Left cardiac atrium (tissue), 4 donors: ENCODE measurements at regions not wholly inside any gene's neighbourhood (a gene's known extent, or its start where the extent isn't known, plus 50 kb on each side); places are given as distances from the start of the nearest gene placed in this dataset.
A peak's percentile ranks its signal among the peaks of the same experiment; 100 is the strongest.
"Not testable (repeated sequence)": the region's sequence is repeated elsewhere in the genome, so short reads cannot be mapped to it uniquely, and the experiment has no call there.

Experiments
- ATAC-seq, 2 donors: fragments of 200-7000 bp; cut with Tn5 transposase; one replicate each; pipeline ENCODE4 v1.9.1; 2020; ENCODE audit warnings: mild to moderate bottlenecking in 2 of 2, moderate library complexity in 2 of 2
- DNase-seq: peaks from one replicate; pipeline ENCODE4 v3.0.0-alpha.2; 2020
- intact Hi-C, 2 donors: fragments of 100-400 bp; cut with DNase I; formaldehyde crosslinking; loops; one replicate each; pipeline versions ENCODE4 v1.14.1 to v1.15.1; 2022 to 2023
- donor health status: DM: no; HTN: yes; CAD: no.
- donor health status: DM: no; HTN: yes; CAD: no; lungs with severe emphysema.
- donor health status: DM: yes; HTN: yes; CAD: no.
- donor health status: Dilated cardiomyopathy.

DNA sequence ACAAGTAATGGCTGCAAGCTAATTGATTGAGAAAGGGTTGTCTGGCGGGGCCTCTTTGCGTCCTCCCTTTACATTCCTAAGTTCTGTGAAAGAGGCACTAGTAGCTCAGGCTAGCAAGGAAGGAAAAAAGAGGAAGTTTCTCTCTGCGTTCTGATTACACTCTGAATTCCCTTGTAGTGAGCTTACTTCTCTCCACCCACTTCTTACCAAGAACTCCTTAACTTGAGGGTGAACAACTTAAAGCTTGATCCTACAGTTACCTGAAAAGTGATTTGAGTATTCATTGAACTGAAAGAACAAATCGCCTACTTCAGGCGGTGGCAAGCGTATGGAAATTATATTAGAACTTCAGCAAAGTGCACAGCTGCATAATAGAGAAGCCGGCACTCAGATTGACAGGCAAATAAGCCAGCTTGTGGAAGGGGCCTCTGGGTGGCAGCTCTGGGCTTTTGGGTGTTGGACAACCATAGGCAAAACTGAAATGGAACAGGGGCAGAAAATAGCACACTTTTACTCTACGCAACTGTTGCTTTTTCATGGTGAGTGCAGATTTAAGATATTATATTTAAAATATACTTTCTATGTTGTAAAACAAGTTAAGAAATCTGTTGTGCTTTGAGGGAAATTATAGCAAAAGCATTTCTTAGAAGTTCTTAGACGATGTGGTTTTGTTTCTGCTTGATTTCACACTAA, 464.5 kb downstream of the USP25 start:
- intact Hi-C loops, result loop anchor here in 1 of 2 donors (10.0 kb wide), 1 partner anchor 109 kb away; no protein-coding TSS in a partner anchor
- DNase-seq (peak; percentile 61), ATAC-seq (peak; percentile 83 to 88)

DNA sequence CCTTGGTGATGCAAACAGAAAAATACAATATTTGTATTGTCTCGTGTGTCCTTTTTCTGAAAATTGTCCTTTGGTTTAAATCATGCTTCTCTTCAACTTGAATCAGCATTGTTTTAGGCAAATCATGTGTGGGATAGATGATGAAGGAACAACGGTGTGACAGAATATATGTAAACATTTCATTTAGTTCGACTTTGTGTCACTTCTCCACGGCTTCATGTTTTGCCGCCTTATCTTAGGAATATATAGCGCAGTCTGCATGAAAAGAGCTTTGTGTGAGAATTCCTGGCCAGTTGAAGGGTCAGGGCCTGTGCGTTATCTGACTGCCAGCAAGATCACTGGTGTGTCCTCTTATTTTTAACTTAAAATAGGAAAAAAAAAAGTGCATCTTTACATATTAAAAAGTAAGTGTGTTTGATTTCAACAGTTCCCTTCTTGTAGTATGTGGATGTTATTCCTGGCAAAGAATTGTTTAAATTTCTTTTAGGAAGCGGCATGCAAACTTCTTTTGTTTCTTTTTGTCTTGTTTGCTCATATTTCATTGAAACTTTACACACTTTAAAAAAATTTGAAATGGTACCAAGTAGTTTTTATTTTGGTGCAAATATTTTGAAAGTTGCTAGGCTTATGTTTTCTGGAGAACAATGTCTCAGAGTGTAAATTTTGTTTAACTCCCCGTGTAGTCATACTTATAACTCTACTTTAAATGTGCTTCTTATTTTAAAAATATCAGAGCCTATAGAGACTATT, 465.2 kb downstream of the USP25 start:
- DNase-seq, result peak; percentile 22
- ATAC-seq, result peak in 1 of 2 donors; percentile 51
- intact Hi-C loops, result loop anchor here in 1 of 2 donors (5.0 to 10.0 kb wide), 2 partner anchors 110 to 222 kb away; no protein-coding TSS in a partner anchor

DNA sequence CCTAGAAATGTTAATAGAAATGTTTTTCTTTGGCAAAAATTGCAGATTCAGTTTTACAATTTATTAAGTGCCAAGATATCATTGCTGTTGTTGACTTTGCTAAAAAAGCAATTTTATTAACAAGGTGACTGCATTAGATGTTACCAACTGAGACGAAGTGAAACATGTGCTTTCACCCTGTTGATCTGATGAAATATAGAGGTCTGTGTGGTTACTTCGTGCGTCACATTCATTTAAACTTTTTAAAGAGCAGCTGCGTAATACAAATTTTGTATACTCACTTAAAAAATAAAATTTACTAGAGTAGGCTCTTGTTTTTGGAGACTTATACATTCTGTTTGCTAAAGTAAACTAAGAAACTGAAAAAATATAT, 465.7 kb downstream of the USP25 start:
- intact Hi-C loops, result loop anchor here in 1 of 2 donors (5.0 to 10.0 kb wide), 2 partner anchors 111 to 222 kb away; no protein-coding TSS in a partner anchor
- DNase-seq (no peak), ATAC-seq (peak in 1 of 2 donors; percentile 35)

DNA sequence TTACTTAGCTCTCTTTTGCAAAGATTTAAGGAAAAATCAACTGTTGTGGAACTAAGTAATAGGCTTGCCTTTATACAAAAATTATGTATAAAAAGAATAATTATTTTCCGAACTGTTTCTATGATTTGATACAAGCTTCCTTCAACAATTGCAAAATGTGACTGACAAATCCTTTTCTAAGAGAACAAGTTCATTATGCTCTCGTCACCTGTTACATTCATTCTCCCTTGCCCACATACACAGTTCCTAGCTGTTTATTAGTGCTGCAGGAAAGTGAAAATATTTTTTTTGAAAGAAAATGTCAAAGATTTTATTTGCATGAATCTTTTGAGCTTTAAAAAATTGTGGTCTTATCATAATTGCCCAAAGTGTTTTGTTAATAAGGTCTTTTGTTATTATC, 466.2 kb downstream of the USP25 start:
- DNase-seq (no peak), ATAC-seq (no peak)
- intact Hi-C loops, result loop anchor here in 1 of 2 donors (5.0 to 10.0 kb wide), 2 partner anchors 111 to 221 kb away; no protein-coding TSS in a partner anchor

DNA sequence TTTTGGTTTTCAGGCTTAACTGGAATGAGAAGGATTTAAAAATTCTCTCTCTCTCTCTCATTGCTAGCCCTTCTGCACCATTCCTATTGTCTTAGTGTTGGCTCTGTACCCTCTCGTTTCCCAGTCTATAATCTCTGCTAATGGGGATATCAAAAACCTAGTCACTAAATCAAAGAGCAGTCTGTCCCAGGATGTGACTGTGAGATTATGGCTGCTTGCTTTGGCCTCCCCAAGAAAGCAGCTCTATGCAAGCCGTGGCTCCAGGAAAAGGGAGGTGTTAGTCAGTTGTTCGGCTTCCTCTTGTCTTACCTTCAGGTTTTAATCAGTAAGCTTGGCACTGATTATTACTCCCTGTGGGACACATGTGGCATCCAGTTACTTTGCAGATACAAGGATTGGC, 468.8 kb downstream of the USP25 start:
- ATAC-seq (peak in 1 of 2 donors; percentile 16), DNase-seq (peak; percentile 38)
- intact Hi-C loops, result loop anchor here in 1 of 2 donors (5.0 to 10.0 kb wide), 2 partner anchors 114 to 219 kb away; no protein-coding TSS in a partner anchor

DNA sequence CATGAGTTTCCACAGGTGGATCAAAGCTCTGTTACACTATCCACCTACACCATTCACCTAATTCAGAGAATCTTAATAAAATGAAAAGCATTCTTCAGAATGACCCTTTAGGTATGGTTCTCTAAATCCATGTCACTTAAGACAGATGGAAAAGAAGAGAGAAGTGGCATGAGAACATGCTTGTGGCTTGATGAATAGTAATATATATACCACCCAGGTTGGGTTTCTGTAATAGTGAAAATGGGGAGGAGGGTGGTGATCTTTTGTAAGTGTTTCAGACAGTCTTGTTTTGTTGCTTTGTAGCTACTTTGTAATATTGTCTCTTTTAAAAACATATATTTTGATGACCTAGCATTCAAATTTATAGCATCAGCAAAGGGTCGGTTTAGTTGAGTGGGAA, 469.8 kb downstream of the USP25 start:
- ATAC-seq (no peak), DNase-seq (no peak)
- intact Hi-C loops, result loop anchor here in 1 of 2 donors (5.0 to 10.0 kb wide), 2 partner anchors 115 to 218 kb away; no protein-coding TSS in a partner anchor

DNA sequence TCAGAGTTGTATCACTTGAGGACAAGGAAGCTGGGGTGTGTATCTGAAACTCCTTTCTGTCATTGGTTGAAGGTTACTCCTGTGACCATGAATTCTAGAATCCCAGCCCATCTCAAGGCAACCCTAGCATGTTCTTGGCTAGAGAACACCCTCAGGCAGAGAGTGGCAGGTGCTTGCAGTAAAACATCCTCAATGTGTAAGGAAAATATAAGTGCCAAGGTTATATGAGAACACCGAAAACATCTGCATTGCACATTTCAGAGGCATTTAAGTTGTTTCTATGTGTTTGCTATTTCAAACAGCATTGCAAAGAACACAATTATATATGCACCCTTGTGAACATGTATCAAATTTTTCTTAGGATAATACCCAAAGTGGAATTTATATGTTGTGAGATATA, 471.9 kb downstream of the USP25 start:
- intact Hi-C loops, result no loop called here
- ATAC-seq (no peak), DNase-seq (no peak)

DNA sequence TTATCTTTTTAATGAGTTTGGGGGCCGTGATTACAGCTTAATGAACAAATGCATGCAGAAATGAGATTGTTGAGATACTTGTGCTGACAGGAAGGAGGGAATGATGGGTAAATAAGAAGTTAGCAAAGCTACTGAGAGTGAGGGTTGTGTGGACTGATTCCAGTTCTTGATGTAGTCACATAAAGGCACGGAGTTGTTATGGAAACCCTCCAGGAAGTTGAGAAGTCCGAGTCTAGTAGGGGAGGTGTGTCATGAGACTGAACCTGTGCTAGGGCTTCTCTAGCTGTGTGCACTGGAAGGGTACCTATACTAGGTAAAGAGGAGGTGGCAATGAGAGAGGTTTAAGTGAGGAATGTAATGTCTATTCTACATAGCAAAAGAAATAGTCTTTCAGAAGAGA, 475.7 kb downstream of the USP25 start:
- no peak for DNase-seq
- ATAC-seq, result no peak
- intact Hi-C loops, result no loop called here

DNA sequence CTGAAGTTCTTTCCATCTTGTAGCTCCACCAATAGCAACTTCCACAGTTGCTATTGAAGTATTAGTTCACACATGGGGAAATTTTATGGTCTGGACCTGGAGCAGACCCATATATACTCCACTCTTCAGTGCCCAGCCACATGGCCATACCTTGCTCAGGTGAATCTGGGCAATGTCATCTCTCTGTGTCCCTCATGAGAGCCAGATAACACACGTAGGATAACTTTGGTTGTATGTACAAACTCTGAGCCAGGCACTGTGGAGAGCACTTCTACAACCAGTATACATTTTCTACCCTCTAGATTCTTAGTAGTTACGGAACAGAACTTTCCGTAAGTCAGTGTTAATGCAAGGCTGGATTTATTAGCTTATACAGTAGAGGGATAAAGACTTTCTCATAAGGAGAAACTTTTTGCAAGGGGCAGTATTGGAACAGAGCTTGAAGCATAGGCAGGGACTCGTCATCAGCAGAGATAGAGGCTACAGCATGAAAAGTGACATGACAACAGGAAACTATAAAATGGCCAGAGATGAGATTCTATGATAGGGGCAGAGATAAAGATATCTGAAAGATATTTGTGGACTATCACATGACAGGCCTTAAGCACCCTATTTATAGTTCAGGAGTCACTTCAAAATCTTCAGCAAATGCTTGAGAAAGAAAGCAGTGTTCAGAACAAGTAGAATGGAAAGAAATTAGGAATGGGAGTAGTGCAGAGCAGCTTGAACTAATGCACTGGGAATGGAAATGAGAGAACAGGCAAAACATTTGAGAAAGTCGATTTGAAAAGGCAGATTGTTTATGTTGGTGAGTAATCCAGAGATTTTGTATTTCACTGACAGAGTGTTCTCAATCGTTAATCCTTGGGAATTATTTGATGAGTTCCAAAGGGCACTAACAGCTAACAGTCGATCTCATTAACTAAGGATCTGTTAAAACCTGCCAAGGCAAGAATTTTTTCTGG, 481.8 kb downstream of the USP25 start:
- DNase-seq (no peak), ATAC-seq (peak; percentile 47 to 64)
- intact Hi-C loops, result loop anchor here in 1 of 2 donors (10.0 kb wide), 2 partner anchors 93 to 123 kb away; no protein-coding TSS in a partner anchor

DNA sequence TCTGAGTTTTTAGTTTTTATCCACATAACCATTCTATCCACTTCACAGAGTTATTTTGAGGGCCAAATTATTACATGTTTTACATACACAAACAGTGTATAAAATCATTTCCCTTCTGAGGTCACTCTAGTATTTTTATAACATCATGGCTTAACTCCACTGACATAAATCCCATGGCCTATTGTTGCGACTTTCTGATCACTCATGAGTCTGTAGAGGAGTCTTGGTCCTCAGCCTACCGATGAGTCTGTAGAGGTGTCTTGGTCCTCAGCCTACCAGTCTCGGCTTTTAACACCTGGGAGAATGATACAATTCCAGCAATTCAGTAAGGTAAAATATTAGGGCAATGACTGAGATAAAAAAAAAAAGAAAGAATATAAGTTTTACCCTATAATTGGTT, 483.7 kb downstream of the USP25 start:
- ATAC-seq, result no peak
- intact Hi-C loops, result loop anchor here in 1 of 2 donors (10.0 kb wide), 2 partner anchors 91 to 121 kb away; no protein-coding TSS in a partner anchor
- DNase-seq, result no peak

DNA sequence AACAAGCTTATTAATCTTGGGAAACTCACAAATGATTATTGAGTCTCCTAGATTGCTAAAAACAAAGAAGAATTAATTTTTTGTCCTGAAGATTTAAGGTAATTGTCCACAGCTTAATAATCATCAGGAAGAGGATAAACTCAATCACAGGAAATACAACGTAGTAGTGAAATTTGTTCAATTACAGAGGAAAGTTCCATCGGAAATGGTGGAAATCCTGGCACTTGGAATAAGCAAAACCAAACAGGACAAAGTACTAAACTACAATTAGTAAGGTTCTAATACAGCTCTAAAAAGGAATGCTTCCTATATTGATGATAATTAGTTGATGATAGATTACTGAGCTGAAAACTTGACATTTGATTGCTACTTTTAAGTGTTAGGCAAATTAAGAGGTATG, 485.4 kb downstream of the USP25 start:
- ATAC-seq, result no peak
- DNase-seq, result no peak
- intact Hi-C loops, result loop anchor here in 1 of 2 donors (10.0 kb wide), 2 partner anchors 90 to 120 kb away; no protein-coding TSS in a partner anchor

DNA sequence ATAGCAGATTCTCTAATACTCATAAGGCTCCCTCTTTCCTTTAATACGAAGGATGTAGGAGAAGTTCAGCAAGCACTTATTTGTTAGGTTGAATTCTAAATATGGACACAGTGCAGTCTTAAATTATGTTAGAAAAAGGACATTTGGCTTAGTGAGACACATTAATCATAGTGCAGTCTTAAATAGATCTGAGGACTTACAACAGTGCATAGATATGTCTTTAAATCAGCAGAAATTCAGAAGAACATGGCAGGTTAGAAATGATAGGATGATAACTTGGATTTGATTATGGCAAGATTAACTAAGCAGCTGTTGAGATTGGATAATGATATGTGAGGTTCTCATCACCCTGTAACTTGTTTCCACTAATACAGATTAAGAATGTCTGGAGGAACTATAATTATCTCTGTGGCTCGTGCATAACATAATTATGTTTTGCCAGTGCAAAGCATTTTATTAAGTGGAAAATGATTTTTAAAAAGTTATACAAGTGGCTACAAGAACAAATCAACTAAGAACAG, 485.9 kb downstream of the USP25 start:
- no peak for DNase-seq
- no peak for ATAC-seq
- intact Hi-C loops, result loop anchor here in 1 of 2 donors (10.0 kb wide), 2 partner anchors 89 to 119 kb away; no protein-coding TSS in a partner anchor

DNA sequence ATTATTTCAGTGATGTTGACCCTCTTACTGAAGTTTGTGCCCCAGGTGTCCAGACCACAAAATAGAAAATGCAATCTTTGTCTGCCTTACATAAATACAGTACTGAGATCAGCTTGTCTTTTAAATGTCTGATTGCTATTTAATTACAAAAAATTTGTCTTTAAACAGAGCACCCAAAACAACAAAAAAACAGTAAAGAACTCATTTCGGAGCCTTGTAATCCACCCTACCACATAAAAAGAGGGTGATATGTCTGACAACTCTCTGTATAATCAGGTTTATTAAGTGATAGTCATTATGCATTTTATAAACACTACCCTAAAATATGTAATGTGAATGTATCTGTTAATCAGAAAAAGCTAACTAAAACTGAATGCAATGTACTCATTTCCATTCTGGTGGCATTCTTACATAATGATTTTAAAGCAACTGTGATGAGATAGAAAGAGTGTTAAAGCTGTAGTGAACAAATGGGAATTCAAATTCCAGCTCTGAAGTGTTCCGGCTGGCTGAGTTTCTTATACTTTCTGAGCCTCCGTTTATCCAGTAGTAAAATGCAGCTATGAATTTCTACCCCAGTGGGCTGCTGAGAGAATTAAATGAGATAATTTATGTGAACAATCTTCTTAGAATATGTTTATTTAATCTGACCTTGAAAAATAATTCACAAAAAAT, 486.6 kb downstream of the USP25 start:
- no peak for ATAC-seq
- DNase-seq, result no peak
- intact Hi-C loops, result loop anchor here in 1 of 2 donors (10.0 kb wide), 2 partner anchors 88 to 118 kb away; no protein-coding TSS in a partner anchor

DNA sequence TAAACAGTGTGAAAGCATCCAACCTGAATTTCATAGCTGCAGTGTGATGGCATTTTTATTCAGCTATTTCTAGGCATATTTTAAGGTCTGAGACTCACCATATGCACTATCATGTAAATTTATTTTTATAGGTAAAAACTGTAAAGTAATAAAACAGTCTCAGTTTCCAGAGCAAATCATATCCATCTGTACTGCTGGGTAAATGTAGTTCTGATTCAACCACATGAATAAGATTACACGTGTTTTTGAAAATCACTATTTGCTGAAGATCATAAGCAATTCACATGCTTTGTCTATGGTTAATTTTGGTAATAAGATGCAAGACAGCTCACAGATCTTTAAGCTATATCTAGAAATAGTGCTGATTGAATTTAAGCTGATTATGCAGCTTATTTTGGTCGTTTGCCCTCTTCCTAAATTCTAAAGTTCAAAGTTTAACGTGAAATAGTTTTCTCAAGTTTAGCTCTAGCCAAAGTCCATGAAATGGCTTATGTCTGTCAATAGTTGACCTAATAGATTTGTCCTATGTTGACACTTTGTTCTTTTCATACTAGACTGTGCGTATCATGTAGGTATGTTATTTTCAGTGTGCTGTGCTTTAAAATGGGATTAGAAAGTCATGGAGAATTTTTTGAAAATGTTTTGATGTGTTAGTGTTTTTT, 489.0 kb downstream of the USP25 start:
- no peak for DNase-seq
- intact Hi-C loops, result loop anchor here in 1 of 2 donors (10.0 kb wide), 2 partner anchors 86 to 116 kb away; no protein-coding TSS in a partner anchor
- no peak for ATAC-seq

DNA sequence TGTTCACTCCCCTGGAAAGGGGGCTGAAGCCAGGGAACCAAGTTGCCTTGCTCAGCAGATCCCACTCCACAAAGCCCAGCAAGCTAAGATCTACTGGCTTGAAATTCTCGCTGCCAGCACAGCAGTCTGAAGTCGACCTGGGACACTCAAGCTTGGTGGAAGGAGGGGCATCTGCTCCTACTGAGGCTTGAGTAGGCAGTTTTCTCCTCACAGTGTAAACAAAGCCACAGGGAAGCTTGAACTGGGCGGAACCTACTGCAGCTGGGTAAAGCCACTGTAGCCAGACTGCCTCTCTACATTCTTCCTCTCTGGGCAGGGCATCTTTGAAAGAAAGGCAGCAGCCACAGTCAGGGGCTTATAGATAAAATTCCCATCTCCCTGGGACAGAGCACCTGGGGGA, 495.0 kb downstream of the USP25 start:
- DNase-seq, intact Hi-C loops, ATAC-seq: not testable (repeated sequence)

DNA sequence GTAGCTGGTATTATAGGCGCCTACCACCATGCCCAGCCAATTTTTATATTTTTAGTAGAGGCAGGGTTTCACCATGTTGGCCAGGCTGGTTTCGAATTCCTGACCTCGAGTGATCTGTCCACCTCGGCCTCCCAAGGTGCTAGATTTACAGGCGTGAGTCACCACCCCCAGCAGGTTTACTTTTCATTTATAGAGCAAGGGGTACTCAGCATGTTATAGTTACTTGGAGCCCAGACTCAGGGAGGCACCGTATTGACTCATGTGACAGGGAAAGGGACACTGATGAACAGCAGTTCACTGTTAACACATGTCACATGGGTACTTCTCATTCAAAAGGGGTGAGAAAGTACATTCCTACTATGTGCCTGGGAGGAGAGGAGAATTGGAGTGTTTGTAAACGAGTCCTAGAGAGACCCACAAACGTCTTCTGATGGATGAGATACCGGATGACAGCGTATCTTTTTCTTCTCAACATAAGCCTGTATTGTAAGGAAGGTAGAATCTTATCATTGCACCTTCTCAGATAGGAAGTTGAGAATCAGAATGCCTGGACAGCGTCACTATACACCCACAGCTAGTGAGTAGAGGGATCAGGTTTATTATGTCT, 510.0 kb downstream of the USP25 start:
- ATAC-seq, result no peak
- intact Hi-C loops, result no loop called here
- DNase-seq, result no peak

DNA sequence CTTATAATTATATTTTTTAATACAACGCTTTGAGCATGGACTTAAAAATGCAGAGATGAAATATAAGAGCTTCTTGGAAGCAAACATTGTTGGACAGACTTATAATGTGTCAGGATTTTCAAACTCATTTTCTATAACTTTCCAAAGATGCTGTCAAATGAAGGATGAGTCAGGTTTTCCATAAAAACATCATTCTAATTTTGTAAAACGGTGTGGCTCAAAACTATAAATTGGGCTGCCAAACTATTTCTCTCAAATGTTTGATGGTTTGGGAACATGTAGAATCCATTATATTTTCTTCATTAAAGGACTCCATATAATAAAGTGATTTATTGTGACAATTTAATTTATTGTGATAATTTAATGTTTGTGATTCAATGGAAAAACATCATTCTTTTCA, 511.2 kb downstream of the USP25 start:
- no peak for DNase-seq
- intact Hi-C loops, result no loop called here
- no peak for ATAC-seq
